Endodermal cell (in vitro differentiated cells): ENCODE measurements at regions not wholly inside any gene's neighbourhood (a gene's known extent, or its start where the extent isn't known, plus 50 kb on each side); places are given as distances from the start of the nearest gene placed in this dataset.
"Not testable (repeated sequence)": the region's sequence is repeated elsewhere in the genome, so short reads cannot be mapped to it uniquely, and the experiment has no call there.

Source experiments
- DNase-seq: peaks from one replicate; pipeline ENCODE4 v3.0.0-alpha.2; 2017
- H3K27ac ChIP-seq: 2 replicates; pipeline ENCODE4 v1.5.1; 2013; ENCODE audit warnings: mild to moderate bottlenecking, low read depth, low read length, moderate library complexity
- H3K27me3 ChIP-seq: 2 replicates; pipeline ENCODE4 v1.6.1; 2013; ENCODE audit warnings: mild to moderate bottlenecking, low read length, moderate library complexity; ENCODE audit not compliant: insufficient read depth, control insufficient read depth, poor library complexity, severe bottlenecking
- H3K36me3 ChIP-seq: 2 replicates; pipeline ENCODE4 v1.7.0; 2013; ENCODE audit warnings: mild to moderate bottlenecking, low read length, moderate library complexity; ENCODE audit not compliant: control insufficient read depth, insufficient read depth
- H3K4me1 ChIP-seq: one replicate; pipeline ENCODE4 v1.7.0; 2013; ENCODE audit warnings: low read length; ENCODE audit not compliant: control insufficient read depth, insufficient read depth
- H3K4me3 ChIP-seq: 2 replicates; pipeline ENCODE4 v1.5.1; 2013; ENCODE audit warnings: mild to moderate bottlenecking, low read length, moderate library complexity
- H3K9ac ChIP-seq: 2 replicates; pipeline ENCODE4 v1.6.1; 2013; ENCODE audit warnings: mild to moderate bottlenecking, low read length, moderate library complexity; ENCODE audit not compliant: poor library complexity, severe bottlenecking; ENCODE audit errors: extremely low read depth
- H3K9me3 ChIP-seq: 2 replicates; pipeline ENCODE4 v1.6.1; 2013; ENCODE audit warnings: mild to moderate bottlenecking, low read length, moderate library complexity; ENCODE audit not compliant: control insufficient read depth
- H3K27ac Mint-ChIP-seq: 2 replicates; pipeline ENCODE4 v1.8.0; 2020; ENCODE audit warnings: mixed read lengths
- H3K27me3 Mint-ChIP-seq: 2 replicates; pipeline ENCODE4 v1.8.0; 2021; ENCODE audit warnings: mild to moderate bottlenecking, mixed read lengths; ENCODE audit not compliant: insufficient read depth
- H3K36me3 Mint-ChIP-seq: 2 replicates; pipeline ENCODE4 v1.8.0; 2020; ENCODE audit warnings: low read depth, mixed read lengths
- H3K4me1 Mint-ChIP-seq: 2 replicates; pipeline ENCODE4 v1.8.0; 2020; ENCODE audit warnings: mixed read lengths
- H3K4me3 Mint-ChIP-seq: 2 replicates; pipeline ENCODE4 v1.8.0; 2020; ENCODE audit warnings: mild to moderate bottlenecking, moderate library complexity, mixed read lengths
- H3K9me3 Mint-ChIP-seq: 2 replicates; pipeline ENCODE4 v1.8.0; 2020; ENCODE audit warnings: mild to moderate bottlenecking, mixed read lengths
- CTCF ChIP-seq: fragments of 200-600 bp; sonication (generic); conservative IDR thresholded peaks from 2 replicates; pipeline ENCODE4 v1.5.0; 2021; ENCODE audit warnings: antibody characterized with exemption, mild to moderate bottlenecking
- WGBS, 2 experiments: methylation state at CpG; one replicate each; pipeline versions ENCODE4 v1.1.5 to v1.1.7; 2013; ENCODE audit warnings: missing lambda C conversion rate in 2 of 2, mixed read lengths in 1 of 2; ENCODE audit not compliant: insufficient coverage in 1 of 2, insufficient read length in 1 of 2; 5-methylcytosine and 5-hydroxymethylcytosine counted together

- Histone ChIP-seq H3K27ac (no peak overlapping the region), H3K4me1 (no peaks in the 10 kb centered on the region), H3K4me3 (peak overlapping the region; percentile 15), H3K36me3 (no peaks in the 10 kb centered on the region), H3K9me3 (peaks cover 8% of the 10 kb centered on the region), H3K27me3 (no peaks in the 10 kb centered on the region), H3K9ac (no peak overlapping the region)
- Mint-ChIP-seq H3K4me1 (peaks cover 13% of the 10 kb centered on the region), H3K4me3 (no peak overlapping the region), H3K9me3 (peaks cover 18% of the 10 kb centered on the region), H3K27me3 (peaks cover 27% of the 10 kb centered on the region), H3K27ac (no peak overlapping the region), H3K36me3 (no peaks in the 10 kb centered on the region)
- no peak for TF ChIP-seq CTCF
- WGBS, 2 experiments = 93% methylated on average over 3 of the region's 3 CpGs; no CpG with 5 or more reads in 1 of the 2 experiments
- peak; percentile 18 for DNase-seq
Observed at GRCh38 chr11:44389963-44390605, 80.1 kb upstream of the ALX4 start.

DNA sequence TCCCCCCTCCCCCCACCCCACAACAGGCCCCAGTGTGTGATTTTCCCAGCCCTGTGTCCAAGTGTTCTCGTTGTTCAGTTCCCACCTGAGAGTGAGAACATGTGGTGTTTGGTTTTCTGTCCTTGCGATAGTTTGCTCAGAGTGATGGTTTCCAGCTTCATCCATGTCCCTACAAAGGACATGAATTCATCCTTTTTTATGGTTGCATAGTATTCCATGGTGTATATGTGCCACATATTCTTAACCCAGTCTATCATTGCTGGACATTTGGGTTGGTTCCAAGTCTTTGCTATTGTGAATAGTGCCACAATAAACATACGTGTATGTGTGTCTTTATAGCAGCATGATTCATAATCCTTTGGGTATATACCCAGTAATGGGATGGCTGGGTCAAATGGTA, 81.1 kb upstream of the ALX4 start:
- WGBS, 2 experiments = 100% methylated on average over 2 of the region's 3 CpGs; no CpG with 5 or more reads in 1 of the 2 experiments
- H3K27ac ChIP-seq, H3K4me3 Mint-ChIP-seq, H3K27me3 ChIP-seq, H3K9me3 ChIP-seq, H3K36me3 ChIP-seq, H3K36me3 Mint-ChIP-seq, H3K4me1 ChIP-seq, DNase-seq, H3K27ac Mint-ChIP-seq, H3K9ac ChIP-seq, H3K4me3 ChIP-seq: not testable (repeated sequence)
- Mint-ChIP-seq H3K27me3 (peaks cover 33% of the 10 kb centered on the region), H3K9me3 (peaks cover 18% of the 10 kb centered on the region), H3K4me1 (peaks cover 13% of the 10 kb centered on the region)

- WGBS, 2 experiments = 85 to 87% methylated on average over 8 to 10 of the region's 10 CpGs
- H3K9ac ChIP-seq, H3K4me3 Mint-ChIP-seq, H3K36me3 ChIP-seq, H3K27ac Mint-ChIP-seq, H3K4me3 ChIP-seq, H3K4me1 ChIP-seq, H3K9me3 Mint-ChIP-seq, H3K27me3 ChIP-seq, H3K9me3 ChIP-seq, DNase-seq, H3K36me3 Mint-ChIP-seq, H3K4me1 Mint-ChIP-seq, H3K27ac ChIP-seq: not testable (repeated sequence)
- peaks cover 30% of the 10 kb centered on the region for H3K27me3 Mint-ChIP-seq
Observed at GRCh38 chr11:44396746-44397145, 86.8 kb upstream of the ALX4 start.

GRCh38 chr11:44397586-44398178, 87.7 kb upstream of the ALX4 start:
- Mint-ChIP-seq H3K4me3 (no peak overlapping the region), H3K4me1 (no peaks in the 10 kb centered on the region), H3K36me3 (no peaks in the 10 kb centered on the region), H3K27ac (no peak overlapping the region), H3K27me3 (peaks cover 26% of the 10 kb centered on the region), H3K9me3 (peaks cover 2% of the 10 kb centered on the region)
- Histone ChIP-seq H3K27ac (no peak overlapping the region), H3K9ac (no peak overlapping the region), H3K4me3 (no peak overlapping the region), H3K27me3 (no peaks in the 10 kb centered on the region), H3K4me1 (no peaks in the 10 kb centered on the region), H3K36me3 (no peaks in the 10 kb centered on the region), H3K9me3 (no peaks in the 10 kb centered on the region)
- TF ChIP-seq CTCF = no peak
- no peak for DNase-seq
- WGBS, 2 experiments = 86 to 95% methylated on average over 6 to 7 of the region's 7 CpGs
